GM12865 (cell line): ENCODE measurements at regions not wholly inside any gene's neighbourhood (a gene's known extent, or its start where the extent isn't known, plus 50 kb on each side); places are given as distances from the start of the nearest gene placed in this dataset.

Experiments used
- DNase-seq: peaks from one replicate; pipeline ENCODE4 v3.0.0; 2010; ENCODE audit warnings: low read depth
- H3K4me3 ChIP-seq: 2 replicates; pipeline ENCODE4 v1.5.1; 2011; ENCODE audit warnings: mild to moderate bottlenecking, low read depth, low read length, control low read depth
- CTCF ChIP-seq: IDR thresholded peaks from 2 replicates; pipeline ENCODE4 v1.5.1; 2011; ENCODE audit warnings: low read length, control low read depth, low read depth, inconsistent platforms; ENCODE audit not compliant: insufficient read depth; ENCODE audit errors: missing control alignments

GRCh38 chr14:75375983-75376382, 51.8 kb upstream of the JDP2 start:
- no peak for TF ChIP-seq CTCF
- H3K4me3 ChIP-seq: no peak overlapping the region
- DNase-seq: no peak
